Astrocyte (in vitro differentiated cells and primary cell): ENCODE measurements at regions not wholly inside any gene's neighbourhood (a gene's known extent, or its start where the extent isn't known, plus 50 kb on each side); places are given as distances from the start of the nearest gene placed in this dataset.

ENCODE experiments used
- DNase-seq: peaks from one replicate; pipeline ENCODE4 v3.0.0-alpha.2; 2010; ENCODE audit warnings: low read depth
- FAIRE-seq: peaks from 2 replicates; lab custom pipeline; 2011; peaks lifted over from hg19 to GRCh38; lab: Jason Lieb, UNC
- H2AFZ ChIP-seq: 2 replicates; pipeline ENCODE4 v1.6.0; 2012; ENCODE audit warnings: low read depth, low read length, inconsistent platforms
- H3K27ac ChIP-seq: 2 replicates; pipeline ENCODE4 v1.5.1; 2011; ENCODE audit warnings: low read depth, low read length, inconsistent platforms
- H3K27me3 ChIP-seq: 2 replicates; pipeline ENCODE4 v1.6.0; 2011; ENCODE audit warnings: low read length, inconsistent platforms; ENCODE audit not compliant: insufficient read depth
- H3K36me3 ChIP-seq: 2 replicates; pipeline ENCODE4 v1.5.1; 2011; ENCODE audit warnings: low read length, inconsistent platforms; ENCODE audit not compliant: insufficient read depth
- H3K4me1 ChIP-seq: 2 replicates; pipeline ENCODE4 v1.5.1; 2011; ENCODE audit warnings: low read length, inconsistent platforms; ENCODE audit not compliant: insufficient read depth
- H3K4me2 ChIP-seq: 2 replicates; pipeline ENCODE4 v1.6.0; 2012; ENCODE audit warnings: low read length, inconsistent platforms
- H3K4me3 ChIP-seq: 2 replicates; pipeline ENCODE4 v1.5.1; 2011; ENCODE audit warnings: low read depth, mild to moderate bottlenecking, low read length, inconsistent platforms; ENCODE audit not compliant: insufficient read depth
- H3K79me2 ChIP-seq: 2 replicates; pipeline ENCODE4 v1.6.0; 2012; ENCODE audit warnings: mild to moderate bottlenecking, low read length, inconsistent platforms; ENCODE audit not compliant: insufficient read depth
- H3K9ac ChIP-seq: 2 replicates; pipeline ENCODE4 v1.6.0; 2012; ENCODE audit warnings: mild to moderate bottlenecking, low read length, inconsistent platforms
- H3K9me3 ChIP-seq: 2 replicates; pipeline ENCODE4 v1.5.1; 2012; ENCODE audit warnings: low read depth, mild to moderate bottlenecking, low read length, inconsistent platforms; ENCODE audit not compliant: insufficient read depth
- H4K20me1 ChIP-seq: 2 replicates; pipeline ENCODE4 v1.6.0; 2012; ENCODE audit warnings: low read length, inconsistent platforms; ENCODE audit not compliant: insufficient read depth
- H3K27ac Mint-ChIP-seq: one replicate; pipeline ENCODE4 v1.8.0; 2021; ENCODE audit warnings: mild to moderate bottlenecking, mixed read lengths; ENCODE audit not compliant: unreplicated experiment
- H3K27me3 Mint-ChIP-seq: one replicate; pipeline ENCODE4 v1.8.0; 2021; ENCODE audit warnings: low read depth, mixed read lengths; ENCODE audit not compliant: unreplicated experiment
- H3K36me3 Mint-ChIP-seq: one replicate; pipeline ENCODE4 v1.8.0; 2021; ENCODE audit warnings: low read depth, mixed read lengths; ENCODE audit not compliant: unreplicated experiment
- H3K4me1 Mint-ChIP-seq: one replicate; pipeline ENCODE4 v1.8.0; 2021; ENCODE audit warnings: low read depth, mixed read lengths; ENCODE audit not compliant: unreplicated experiment
- H3K4me3 Mint-ChIP-seq: one replicate; pipeline ENCODE4 v1.8.0; 2021; ENCODE audit warnings: mild to moderate bottlenecking, moderate library complexity, mixed read lengths; ENCODE audit not compliant: unreplicated experiment
- H3K9me3 Mint-ChIP-seq: one replicate; pipeline ENCODE4 v1.8.0; 2021; ENCODE audit warnings: mild to moderate bottlenecking, mixed read lengths; ENCODE audit not compliant: unreplicated experiment
- EZH2 ChIP-seq: IDR thresholded peaks from 2 replicates; pipeline ENCODE4 v1.6.1; 2012; ENCODE audit warnings: mild to moderate bottlenecking, low read length, inconsistent platforms; ENCODE audit not compliant: insufficient read depth
- TF ChIP-seq, protein P1 (sequence below): IDR thresholded peaks from 2 replicates; pipeline ENCODE4 v1.5.1; 2011; ENCODE audit warnings: low read depth, mild to moderate bottlenecking, inconsistent platforms, low read length, moderate library complexity; ENCODE audit not compliant: insufficient read depth

DNA sequence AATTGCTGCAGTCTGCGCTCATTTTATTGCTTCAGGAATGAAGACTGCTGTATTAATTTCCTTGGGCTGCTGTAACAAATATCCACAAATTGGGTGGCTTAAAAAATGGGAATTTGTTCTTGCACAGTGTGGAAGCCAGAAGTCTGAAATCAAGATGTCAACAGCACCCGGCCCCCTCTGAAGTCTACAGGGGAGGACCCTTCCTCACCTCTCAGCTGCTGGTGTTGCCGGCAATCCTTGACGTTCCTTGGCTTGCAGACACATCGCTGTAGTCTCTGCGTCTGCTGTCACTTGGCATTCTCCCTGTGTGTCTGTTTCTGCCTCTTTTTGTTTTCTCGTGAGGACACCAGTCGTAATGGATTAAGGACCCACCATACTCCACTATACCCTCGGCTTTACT, 166.2 kb downstream of the PTPN20 start:
- TF ChIP-seq EZH2, result no peak
- TF ChIP-seq, protein P1, sequence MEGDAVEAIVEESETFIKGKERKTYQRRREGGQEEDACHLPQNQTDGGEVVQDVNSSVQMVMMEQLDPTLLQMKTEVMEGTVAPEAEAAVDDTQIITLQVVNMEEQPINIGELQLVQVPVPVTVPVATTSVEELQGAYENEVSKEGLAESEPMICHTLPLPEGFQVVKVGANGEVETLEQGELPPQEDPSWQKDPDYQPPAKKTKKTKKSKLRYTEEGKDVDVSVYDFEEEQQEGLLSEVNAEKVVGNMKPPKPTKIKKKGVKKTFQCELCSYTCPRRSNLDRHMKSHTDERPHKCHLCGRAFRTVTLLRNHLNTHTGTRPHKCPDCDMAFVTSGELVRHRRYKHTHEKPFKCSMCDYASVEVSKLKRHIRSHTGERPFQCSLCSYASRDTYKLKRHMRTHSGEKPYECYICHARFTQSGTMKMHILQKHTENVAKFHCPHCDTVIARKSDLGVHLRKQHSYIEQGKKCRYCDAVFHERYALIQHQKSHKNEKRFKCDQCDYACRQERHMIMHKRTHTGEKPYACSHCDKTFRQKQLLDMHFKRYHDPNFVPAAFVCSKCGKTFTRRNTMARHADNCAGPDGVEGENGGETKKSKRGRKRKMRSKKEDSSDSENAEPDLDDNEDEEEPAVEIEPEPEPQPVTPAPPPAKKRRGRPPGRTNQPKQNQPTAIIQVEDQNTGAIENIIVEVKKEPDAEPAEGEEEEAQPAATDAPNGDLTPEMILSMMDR, result no peak
- Histone ChIP-seq H4K20me1 (no peaks in the 10 kb centered on the region), H3K27ac (no peak overlapping the region), H3K4me1 (peaks cover 3% of the 10 kb centered on the region), H3K4me3 (no peak overlapping the region), H3K27me3 (peaks cover 4% of the 10 kb centered on the region), H3K9me3 (no peaks in the 10 kb centered on the region), H3K9ac (no peak overlapping the region), H3K36me3 (no peaks in the 10 kb centered on the region), H3K4me2 (no peak overlapping the region), H2AFZ (no peak overlapping the region), H3K79me2 (no peaks in the 10 kb centered on the region)
- Mint-ChIP-seq H3K27ac (no peak overlapping the region), H3K4me3 (no peak overlapping the region), H3K9me3 (no peaks in the 10 kb centered on the region), H3K36me3 (no peaks in the 10 kb centered on the region), H3K27me3 (peaks cover 16% of the 10 kb centered on the region), H3K4me1 (peaks cover 13% of the 10 kb centered on the region)
- no peak for DNase-seq
- FAIRE-seq, result no peak

- Mint-ChIP-seq H3K9me3 (no peaks in the 10 kb centered on the region), H3K27me3 (peaks cover 16% of the 10 kb centered on the region), H3K4me1 (peaks cover 13% of the 10 kb centered on the region), H3K4me3 (no peak overlapping the region), H3K27ac (no peak overlapping the region), H3K36me3 (no peaks in the 10 kb centered on the region)
- FAIRE-seq (no peak), DNase-seq (no peak)
- Histone ChIP-seq H3K4me1 (peaks cover 3% of the 10 kb centered on the region), H3K4me2 (no peak overlapping the region), H3K27me3 (peaks cover 4% of the 10 kb centered on the region), H2AFZ (no peak overlapping the region), H3K36me3 (no peaks in the 10 kb centered on the region), H4K20me1 (no peaks in the 10 kb centered on the region), H3K9me3 (no peaks in the 10 kb centered on the region), H3K27ac (no peak overlapping the region), H3K9ac (no peak overlapping the region), H3K4me3 (no peak overlapping the region), H3K79me2 (no peaks in the 10 kb centered on the region)
- no peak for TF ChIP-seq EZH2
- TF ChIP-seq, protein P1, result no peak
These were observed 166.7 kb downstream of the PTPN20 start for GRCh38 chr10:47077941-47078340.

- FAIRE-seq (no peak), DNase-seq (no peak)
- H2AFZ ChIP-seq, result peak overlapping the region; percentile 10
- no peak overlapping the region for H3K27ac ChIP-seq
- no peaks in the 10 kb centered on the region for H3K9me3 ChIP-seq
- no peaks in the 10 kb centered on the region for H3K36me3 ChIP-seq
- Mint-ChIP-seq H3K27me3 (peaks cover 16% of the 10 kb centered on the region), H3K4me1 (peaks cover 13% of the 10 kb centered on the region), H3K4me3 (no peak overlapping the region), H3K27ac (peak overlapping the region; percentile 48), H3K9me3 (no peaks in the 10 kb centered on the region), H3K36me3 (no peaks in the 10 kb centered on the region)
- no peak overlapping the region for H3K9ac ChIP-seq
- no peak overlapping the region for H3K4me2 ChIP-seq
- TF ChIP-seq EZH2, result no peak
- TF ChIP-seq, protein P1, result no peak
- no peaks in the 10 kb centered on the region for H4K20me1 ChIP-seq
- peaks cover 3% of the 10 kb centered on the region for H3K4me1 ChIP-seq
- peaks cover 6% of the 10 kb centered on the region for H3K27me3 ChIP-seq
- no peak overlapping the region for H3K4me3 ChIP-seq
- no peaks in the 10 kb centered on the region for H3K79me2 ChIP-seq
These were observed 167.4 kb downstream of the PTPN20 start for GRCh38 chr10:47078393-47079203.
